BE2C (cell line): ENCODE measurements at regions not wholly inside any gene's neighbourhood (a gene's known extent, or its start where the extent isn't known, plus 50 kb on each side); places are given as distances from the start of the nearest gene placed in this dataset.

Experiments used
- DNase-seq: peaks from one replicate; pipeline ENCODE4 v3.0.0-alpha.2; 2020
- H3K27me3 ChIP-seq: fragments of 250-450 bp; sonication (Bioruptor Pico); 2 replicates; pipeline ENCODE4 v1.5.1; 2020; ENCODE audit warnings: mild to moderate bottlenecking
- H3K36me3 ChIP-seq: fragments of 250-450 bp; sonication (Bioruptor Pico); 2 replicates; pipeline ENCODE4 v1.5.1; 2020; ENCODE audit warnings: mild to moderate bottlenecking
- H3K4me1 ChIP-seq: fragments of 250-450 bp; sonication (Bioruptor Pico); 2 replicates; pipeline ENCODE4 v1.5.1; 2020
- H3K4me3 ChIP-seq: 2 replicates; pipeline ENCODE4 v1.5.1; 2011; ENCODE audit warnings: low read depth, low read length
- H3K9me3 ChIP-seq: fragments of 250-450 bp; sonication (Bioruptor Pico); 2 replicates; pipeline ENCODE4 v1.5.1; 2020
- TF ChIP-seq, protein P1 (sequence below): IDR thresholded peaks from 2 replicates; pipeline ENCODE4 v1.5.1; 2012; ENCODE audit warnings: mild to moderate bottlenecking, low read depth, low read length

DNA sequence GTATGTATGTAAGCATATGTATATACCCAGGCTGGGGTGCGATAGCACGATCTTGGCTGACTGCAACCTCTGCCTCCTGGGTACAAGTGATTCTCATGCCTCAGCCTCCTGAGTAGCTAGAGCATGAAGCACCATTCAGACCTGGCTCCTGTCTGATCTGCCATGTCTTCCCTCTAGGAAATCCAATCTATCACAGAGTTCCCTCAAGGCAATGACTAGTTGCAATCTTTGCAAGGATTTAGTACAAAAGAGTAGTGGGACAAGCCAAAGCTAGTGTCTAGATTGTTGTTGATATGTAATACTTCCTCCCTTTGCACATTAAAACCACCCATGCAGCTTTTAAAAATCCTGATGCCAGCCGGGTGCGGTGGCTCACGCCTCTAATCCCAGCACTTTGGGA lies 60.5 kb upstream of the PRKAR2B start:
- Histone ChIP-seq H3K4me3 (no peak overlapping the region), H3K27me3 (no peaks in the 10 kb centered on the region), H3K9me3 (no peaks in the 10 kb centered on the region), H3K4me1 (peaks cover 9% of the 10 kb centered on the region), H3K36me3 (no peaks in the 10 kb centered on the region)
- TF ChIP-seq, protein P1, sequence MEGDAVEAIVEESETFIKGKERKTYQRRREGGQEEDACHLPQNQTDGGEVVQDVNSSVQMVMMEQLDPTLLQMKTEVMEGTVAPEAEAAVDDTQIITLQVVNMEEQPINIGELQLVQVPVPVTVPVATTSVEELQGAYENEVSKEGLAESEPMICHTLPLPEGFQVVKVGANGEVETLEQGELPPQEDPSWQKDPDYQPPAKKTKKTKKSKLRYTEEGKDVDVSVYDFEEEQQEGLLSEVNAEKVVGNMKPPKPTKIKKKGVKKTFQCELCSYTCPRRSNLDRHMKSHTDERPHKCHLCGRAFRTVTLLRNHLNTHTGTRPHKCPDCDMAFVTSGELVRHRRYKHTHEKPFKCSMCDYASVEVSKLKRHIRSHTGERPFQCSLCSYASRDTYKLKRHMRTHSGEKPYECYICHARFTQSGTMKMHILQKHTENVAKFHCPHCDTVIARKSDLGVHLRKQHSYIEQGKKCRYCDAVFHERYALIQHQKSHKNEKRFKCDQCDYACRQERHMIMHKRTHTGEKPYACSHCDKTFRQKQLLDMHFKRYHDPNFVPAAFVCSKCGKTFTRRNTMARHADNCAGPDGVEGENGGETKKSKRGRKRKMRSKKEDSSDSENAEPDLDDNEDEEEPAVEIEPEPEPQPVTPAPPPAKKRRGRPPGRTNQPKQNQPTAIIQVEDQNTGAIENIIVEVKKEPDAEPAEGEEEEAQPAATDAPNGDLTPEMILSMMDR = no peak
- no peak for DNase-seq

DNA sequence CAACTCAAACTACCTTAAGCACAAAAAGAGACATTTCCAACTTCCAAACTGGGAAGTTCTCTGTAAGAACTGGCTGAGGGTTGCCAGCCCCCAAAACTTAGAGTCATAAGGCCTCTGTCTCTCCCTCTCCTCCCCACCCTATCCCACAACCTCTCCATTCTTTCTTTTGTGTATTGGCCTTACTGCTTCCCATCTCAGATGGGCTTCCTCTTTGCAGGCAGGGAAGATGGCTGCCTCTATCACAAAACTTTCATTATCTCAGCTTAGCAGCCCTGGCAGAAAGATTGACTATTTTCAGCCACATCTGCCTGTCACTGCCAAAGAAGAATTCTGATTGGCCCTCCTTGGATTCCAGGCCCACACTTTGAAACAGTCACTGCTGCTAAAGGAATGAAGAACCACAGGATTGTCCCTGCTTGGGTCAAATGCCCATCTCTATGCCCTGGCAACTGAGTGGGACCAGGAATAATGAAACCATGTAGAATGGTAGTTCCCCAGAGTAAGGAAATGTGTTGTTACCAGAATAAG lies 58.0 kb upstream of the PRKAR2B start:
- Histone ChIP-seq H3K9me3 (no peaks in the 10 kb centered on the region), H3K4me1 (peaks cover 3% of the 10 kb centered on the region; the same call in 1 of the 2 replicates), H3K4me3 (no peak overlapping the region), H3K36me3 (no peaks in the 10 kb centered on the region), H3K27me3 (no peaks in the 10 kb centered on the region)
- TF ChIP-seq, protein P1 = no peak
- DNase-seq = no peak

DNA sequence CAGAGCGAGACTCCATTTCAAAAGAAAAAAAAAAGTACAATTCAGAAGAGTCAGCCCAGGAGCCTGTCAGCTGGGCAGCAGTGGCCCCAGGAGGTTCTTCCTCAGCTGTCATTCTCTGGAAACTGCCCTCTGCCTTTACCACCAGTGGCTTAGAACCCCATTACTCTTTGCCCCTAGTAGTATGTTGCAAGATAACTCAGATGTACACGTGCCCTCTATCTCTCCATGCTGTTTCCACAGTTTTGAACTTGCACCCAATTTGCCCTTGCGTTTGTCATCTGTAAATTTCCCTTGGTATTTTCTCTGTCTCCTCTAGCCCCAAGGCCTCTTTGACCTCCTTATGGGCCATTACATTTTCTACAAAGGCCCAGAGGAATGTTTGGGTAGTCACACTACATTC lies 56.7 kb upstream of the PRKAR2B start:
- TF ChIP-seq, protein P1 = no peak
- peaks cover 3% of the 10 kb centered on the region; the same call in 1 of the 2 replicates for H3K4me1 ChIP-seq
- H3K27me3 ChIP-seq = no peaks in the 10 kb centered on the region
- DNase-seq = no peak
- no peak overlapping the region for H3K4me3 ChIP-seq
- H3K36me3 ChIP-seq = no peaks in the 10 kb centered on the region
- H3K9me3 ChIP-seq = no peaks in the 10 kb centered on the region

DNA sequence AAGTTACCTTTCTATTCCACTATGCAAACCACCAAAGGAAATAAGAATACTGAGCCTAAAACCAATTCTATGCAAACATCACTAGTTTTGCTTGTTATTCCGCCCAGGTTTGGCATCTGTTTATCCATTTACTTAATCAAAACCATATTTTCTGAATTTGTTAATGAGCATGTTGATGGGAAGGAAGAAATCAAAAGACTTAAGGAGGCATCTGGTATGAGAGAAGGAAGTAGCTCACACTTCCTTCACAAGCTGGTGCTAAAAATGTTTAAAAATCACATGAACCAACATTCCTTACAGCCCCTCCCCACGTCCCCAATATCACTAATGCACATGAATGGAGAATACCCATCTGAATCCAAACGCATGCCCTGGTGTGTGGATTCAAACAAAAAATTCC lies 52.0 kb upstream of the PRKAR2B start:
- Histone ChIP-seq H3K36me3 (no peaks in the 10 kb centered on the region), H3K4me1 (peaks cover under 1% of the 10 kb centered on the region; the same call in 1 of the 2 replicates), H3K27me3 (no peaks in the 10 kb centered on the region), H3K9me3 (no peaks in the 10 kb centered on the region), H3K4me3 (no peak overlapping the region)
- DNase-seq = no peak
- TF ChIP-seq, protein P1 = no peak
